ENCODE measurements at regions not wholly inside any gene's neighbourhood (a gene's known extent, or its start where the extent isn't known, plus 50 kb on each side); places are given as distances from the start of the nearest gene placed in this dataset.

GRCh38 chr13:65166675-65167074 lies 2063.5 kb downstream of the PCDH9 start:
- Histone ChIP-seq H2AK9ac (replicated peaks; ENCODE audit: low read depth, low read length, poor library complexity) (no peak overlapping the region), H3K9me1 (ENCODE audit: insufficient read depth, low read length) (no peaks in the 10 kb centered on the region), H4K5ac (ENCODE audit: low read depth, low read length) (no peak overlapping the region), H3K27ac (ENCODE audit: insufficient read depth, low read length) (no peak overlapping the region), H2AK5ac (ENCODE audit: low read depth, low read length) (no peak overlapping the region), H3K4me2 (ENCODE audit: low read depth, low read length) (no peak overlapping the region), H3K4me1 (ENCODE audit: control insufficient read depth, insufficient read depth, low read length) (no peaks in the 10 kb centered on the region), H3K36me3 (ENCODE audit: control insufficient read depth, insufficient read depth, low read length) (no peaks in the 10 kb centered on the region), H2BK15ac (ENCODE audit: low read depth, low read length) (no peak overlapping the region), H3K4ac (ENCODE audit: low read depth, low read length) (no peak overlapping the region), H3K79me1 (ENCODE audit: low read depth in 1 of 2, low read length in 2 of 2) (no peaks in the 10 kb centered on the region), H4K8ac (ENCODE audit: low read depth in 2 of 2, low read length in 2 of 2) (no peak overlapping the region), H3K18ac (ENCODE audit: low read depth, low read length) (no peak overlapping the region), H2BK120ac (ENCODE audit: low read depth, low read length) (no peak overlapping the region), H3K27me3 (ENCODE audit: control insufficient read depth, insufficient read depth, low read length) (no peaks in the 10 kb centered on the region), H3K14ac (replicated peaks; ENCODE audit: low read depth, low read length) (no peak overlapping the region), H2BK20ac (ENCODE audit: low read depth, low read length) (no peak overlapping the region), H2AFZ (replicated peaks; ENCODE audit: low read length, poor library complexity) (no peak overlapping the region), H4K20me1 (ENCODE audit: insufficient read depth, low read length) (no peaks in the 10 kb centered on the region), H3K23ac (ENCODE audit: low read depth, low read length) (no peak overlapping the region), H3K4me3 (ENCODE audit: insufficient read depth, low read depth, low read length) (no peak overlapping the region), H4K91ac (ENCODE audit: insufficient read depth, low read depth, low read length) (no peak overlapping the region), H3K56ac (ENCODE audit: extremely low read depth, insufficient read depth, low read length) (no peak overlapping the region), H2BK5ac (ENCODE audit: low read depth, low read length, poor library complexity, severe bottlenecking) (no peak overlapping the region), H3K9me3 (ENCODE audit: control insufficient read depth, insufficient read depth, low read length) (no peaks in the 10 kb centered on the region), H3K9ac (ENCODE audit: low read depth, low read length) (no peak overlapping the region)
- TF ChIP-seq FOS (IDR thresholded peaks at IDR 0.05; ENCODE audit: low read depth, low read length): no peak
- no peak for TF ChIP-seq MAZ (IDR thresholded peaks at IDR 0.05; ENCODE audit: borderline replicate concordance, low read depth, low read length)
- no peak for TF ChIP-seq CHD1 (IDR thresholded peaks at IDR 0.05; ENCODE audit: low read depth, low read length)
- TF ChIP-seq USF2 (IDR thresholded peaks at IDR 0.05; ENCODE audit: low read depth, low read length): no peak
- TF ChIP-seq RCOR1 (IDR thresholded peaks at IDR 0.05; ENCODE audit: insufficient replicate concordance, low read length): no peak
- TF ChIP-seq RAD21 (IDR thresholded peaks at IDR 0.05; ENCODE audit: low read length): no peak
- TF ChIP-seq SMC3 (IDR thresholded peaks at IDR 0.05; ENCODE audit: low read depth, low read length): no peak
- no peak for TF ChIP-seq ELK1 (IDR thresholded peaks at IDR 0.05; ENCODE audit: borderline replicate concordance, low read depth, low read length)
- TF ChIP-seq RFX5 (IDR thresholded peaks at IDR 0.05; ENCODE audit: low read depth, low read length): no peak
- TF ChIP-seq NFE2L2 (IDR thresholded peaks at IDR 0.05; ENCODE audit: low read depth, low read length): no peak
- TF ChIP-seq BHLHE40 (IDR thresholded peaks at IDR 0.05; ENCODE audit: low read depth, low read length): no peak
- no peak for TF ChIP-seq CEBPB (IDR thresholded peaks at IDR 0.05; ENCODE audit: low read depth, low read length)
- no peak for TF ChIP-seq MXI1 (IDR thresholded peaks at IDR 0.05; ENCODE audit: borderline replicate concordance, low read depth, low read length)
- dilution Hi-C loops (cut with HindIII; ENCODE audit: low sequenced_read_pairs, unreplicated experiment): no loop called here
- BruUV-seq (replicated peaks): no TSS peak
- in situ Hi-C loops (cut with MboI; ENCODE audit: low sequenced_read_pairs): no loop called here
- no peak for ATAC-seq (ENCODE audit: low read depth)
- WGBS, 2 experiments (ENCODE audit: extremely low coverage in 2 of 2, insufficient read length in 1 of 2): no CpG with 5 or more reads among the region's 3 CpGs
- CTCF ChIA-PET: no interaction called here
- POLR2A ChIA-PET (ENCODE audit: unreplicated experiment): no interaction called here
- no peak for DNase-seq
- intact Hi-C loops (cut with micrococcal nuclease): no loop called here
